Effector memory CD4-positive, alpha-beta T cell (primary cell): ENCODE measurements at regions not wholly inside any gene's neighbourhood (a gene's known extent, or its start where the extent isn't known, plus 50 kb on each side); places are given as distances from the start of the nearest gene placed in this dataset.

Experiments
- DNase-seq, 3 donors: peaks; one replicate each; pipeline ENCODE4 v3.0.0-alpha.2; 2020
- H3K27ac ChIP-seq: 2 replicates; pipeline ENCODE4 v1.7.0; 2013; ENCODE audit warnings: mild to moderate bottlenecking, low read length, moderate library complexity; ENCODE audit not compliant: insufficient read depth, poor library complexity, severe bottlenecking
- H3K27me3 ChIP-seq: replicated peaks from 2 replicates; pipeline ENCODE4 v1.7.0; 2013; ENCODE audit warnings: mild to moderate bottlenecking, low read length; ENCODE audit not compliant: insufficient read depth, control insufficient read depth, poor library complexity, severe bottlenecking
- H3K36me3 ChIP-seq: 2 replicates; pipeline ENCODE4 v1.7.0; 2013; ENCODE audit warnings: mild to moderate bottlenecking, low read length, moderate library complexity; ENCODE audit not compliant: control insufficient read depth, insufficient read depth
- H3K4me1 ChIP-seq: 2 replicates; pipeline ENCODE4 v1.7.0; 2013; ENCODE audit warnings: low read length, mild to moderate bottlenecking; ENCODE audit not compliant: control insufficient read depth, insufficient read depth, poor library complexity, severe bottlenecking
- H3K4me3 ChIP-seq: 2 replicates; pipeline ENCODE4 v1.7.0; 2013; ENCODE audit warnings: low read length, low read depth, mild to moderate bottlenecking; ENCODE audit not compliant: insufficient read depth, poor library complexity, severe bottlenecking
- H3K9me3 ChIP-seq: 2 replicates; pipeline ENCODE4 v1.7.0; 2013; ENCODE audit warnings: mild to moderate bottlenecking, low read length, moderate library complexity; ENCODE audit not compliant: control insufficient read depth

DNA sequence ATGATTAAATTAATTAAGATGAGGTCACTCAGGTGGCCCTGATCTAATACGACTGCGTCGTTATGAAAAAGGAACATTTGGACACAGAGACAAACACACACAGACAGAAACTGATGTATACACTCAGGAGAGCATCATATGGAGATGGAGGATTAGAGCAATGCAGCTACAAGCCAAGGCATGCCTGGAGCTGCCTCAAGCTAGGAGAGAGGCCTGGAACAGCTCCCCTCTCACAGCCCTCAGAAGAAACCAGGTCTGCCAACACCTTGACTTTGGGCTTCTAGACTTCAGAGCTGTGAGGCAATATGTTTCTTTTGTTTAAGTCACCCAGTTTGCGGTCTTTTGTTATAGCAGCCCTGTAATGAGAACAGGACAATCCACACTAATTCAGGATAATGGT is 318.9 kb downstream of the HS3ST3B1 start:
- no peak for DNase-seq
- no peaks in the 10 kb centered on the region for H3K36me3 ChIP-seq
- H3K4me3 ChIP-seq, result no peak overlapping the region
- H3K9me3 ChIP-seq, result no peaks in the 10 kb centered on the region
- H3K27ac ChIP-seq, result no peak overlapping the region
- no peaks in the 10 kb centered on the region for H3K4me1 ChIP-seq
- no peaks in the 10 kb centered on the region for H3K27me3 ChIP-seq

- H3K4me1 ChIP-seq, result no peaks in the 10 kb centered on the region
- no peaks in the 10 kb centered on the region for H3K9me3 ChIP-seq
- no peak for DNase-seq
- no peaks in the 10 kb centered on the region for H3K36me3 ChIP-seq
- H3K4me3 ChIP-seq, result no peak overlapping the region
- no peak overlapping the region for H3K27ac ChIP-seq
- no peaks in the 10 kb centered on the region for H3K27me3 ChIP-seq
These were observed 315.6 kb downstream of the HS3ST3B1 start for GRCh38 chr17:14616528-14616927.

DNA sequence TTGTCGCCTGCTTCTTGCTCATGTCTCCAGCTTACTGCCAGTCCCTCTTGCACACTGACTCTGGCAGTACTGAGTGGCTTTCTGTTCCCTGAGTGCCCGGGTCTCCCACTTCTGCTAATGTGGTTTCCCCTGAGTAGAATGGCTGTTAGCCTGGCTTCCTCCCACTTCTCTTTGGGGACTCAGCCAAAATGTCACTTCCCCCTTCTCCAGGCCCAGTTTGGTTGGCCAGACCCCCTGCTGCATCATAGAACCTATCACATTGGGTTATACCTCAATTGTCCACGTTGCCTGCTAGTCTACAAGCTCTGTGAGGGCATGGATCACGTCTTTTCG is 304.4 kb downstream of the HS3ST3B1 start:
- DNase-seq, result no peak
- Histone ChIP-seq H3K36me3 (no peaks in the 10 kb centered on the region), H3K4me1 (no peaks in the 10 kb centered on the region), H3K27ac (no peak overlapping the region), H3K27me3 (no peaks in the 10 kb centered on the region), H3K4me3 (no peak overlapping the region), H3K9me3 (no peaks in the 10 kb centered on the region)

- H3K36me3 ChIP-seq, result no peaks in the 10 kb centered on the region
- H3K9me3 ChIP-seq, result no peaks in the 10 kb centered on the region
- H3K27me3 ChIP-seq, result no peaks in the 10 kb centered on the region
- no peak for DNase-seq
- no peak overlapping the region for H3K27ac ChIP-seq
- H3K4me3 ChIP-seq, result no peak overlapping the region
- H3K4me1 ChIP-seq, result no peaks in the 10 kb centered on the region
These were observed 303.8 kb downstream of the HS3ST3B1 start for GRCh38 chr17:14604591-14605266.

DNA sequence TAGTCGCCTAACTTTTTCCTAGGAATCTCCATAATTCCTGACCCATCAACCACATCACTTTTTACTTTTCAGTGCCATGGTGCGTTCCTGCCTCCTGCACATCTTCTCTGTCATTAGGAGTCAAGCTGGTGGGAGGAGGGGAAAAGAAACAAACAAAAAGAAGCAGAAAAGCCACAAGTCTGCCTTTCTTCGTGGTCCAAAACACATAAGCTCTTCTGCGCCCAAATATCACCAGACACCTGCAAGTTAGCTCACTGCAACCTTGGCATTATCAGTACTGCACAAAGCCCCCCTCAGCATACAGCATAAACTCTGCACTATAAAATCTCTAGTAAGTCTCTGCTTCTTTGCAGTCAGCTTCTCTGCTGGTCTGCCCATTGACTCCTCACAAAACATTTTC is 295.3 kb downstream of the HS3ST3B1 start:
- no peaks in the 10 kb centered on the region for H3K36me3 ChIP-seq
- H3K4me1 ChIP-seq, result no peaks in the 10 kb centered on the region
- H3K27ac ChIP-seq, result no peak overlapping the region
- H3K27me3 ChIP-seq, result no peaks in the 10 kb centered on the region
- no peaks in the 10 kb centered on the region for H3K9me3 ChIP-seq
- no peak overlapping the region for H3K4me3 ChIP-seq
- DNase-seq, result no peak

DNA sequence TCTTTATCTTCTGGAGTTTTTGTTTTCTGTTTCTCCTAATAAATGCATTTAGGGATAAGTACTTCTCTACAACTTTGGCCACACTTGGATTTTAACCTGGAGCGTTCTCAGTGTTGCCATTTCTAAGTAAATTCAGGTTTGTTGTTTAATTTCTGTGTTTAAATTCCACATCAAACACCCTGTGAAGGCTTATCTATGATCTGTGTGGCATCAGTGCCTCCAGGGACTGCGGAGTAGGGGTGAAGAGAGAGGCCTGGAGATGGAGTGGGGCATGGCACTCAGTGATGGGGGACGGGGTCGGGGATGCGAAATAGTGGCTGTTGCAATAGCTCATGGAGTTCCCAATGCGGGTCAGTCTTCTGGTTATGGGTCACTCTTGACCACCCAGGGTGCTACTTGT is 294.8 kb downstream of the HS3ST3B1 start:
- Histone ChIP-seq H3K4me3 (no peak overlapping the region), H3K36me3 (no peaks in the 10 kb centered on the region), H3K27me3 (no peaks in the 10 kb centered on the region), H3K9me3 (no peaks in the 10 kb centered on the region), H3K4me1 (no peaks in the 10 kb centered on the region), H3K27ac (no peak overlapping the region)
- DNase-seq, result no peak

DNA sequence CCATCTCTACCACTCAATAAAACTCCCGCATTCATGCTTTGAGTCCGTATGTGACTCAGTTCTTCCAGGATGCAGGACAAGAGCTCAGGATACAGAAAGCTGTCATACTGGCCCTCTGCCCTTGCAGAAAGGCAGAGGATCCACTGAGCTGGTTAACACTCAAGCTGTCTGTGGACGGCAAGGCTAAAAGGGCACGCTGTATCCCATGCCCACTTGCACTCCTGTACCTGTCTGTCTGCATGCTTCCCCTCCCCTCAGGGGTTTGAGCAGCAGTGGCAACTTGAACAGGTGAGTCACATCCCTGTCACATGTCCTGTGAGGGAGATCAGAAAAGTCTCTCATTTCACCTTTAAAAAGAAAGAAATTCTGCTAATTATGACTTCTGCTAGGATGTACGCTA is 293.8 kb downstream of the HS3ST3B1 start:
- Histone ChIP-seq H3K27ac (no peak overlapping the region), H3K4me3 (no peak overlapping the region), H3K9me3 (no peaks in the 10 kb centered on the region), H3K27me3 (no peaks in the 10 kb centered on the region), H3K36me3 (no peaks in the 10 kb centered on the region), H3K4me1 (no peaks in the 10 kb centered on the region)
- DNase-seq, result no peak

GRCh38 chr17:14593956-14594355 is 293.1 kb downstream of the HS3ST3B1 start:
- no peak for DNase-seq
- no peak overlapping the region for H3K4me3 ChIP-seq
- H3K27me3 ChIP-seq, result no peaks in the 10 kb centered on the region

GRCh38 chr17:14590459-14591250 is 289.8 kb downstream of the HS3ST3B1 start:
- no peaks in the 10 kb centered on the region for H3K4me1 ChIP-seq
- no peaks in the 10 kb centered on the region for H3K9me3 ChIP-seq
- H3K27ac ChIP-seq, result no peak overlapping the region
- DNase-seq, result no peak
- H3K4me3 ChIP-seq, result no peak overlapping the region
- no peaks in the 10 kb centered on the region for H3K27me3 ChIP-seq
- H3K36me3 ChIP-seq, result no peaks in the 10 kb centered on the region

More at GRCh38 chr17:14593956-14594355, 293.1 kb downstream of the HS3ST3B1 start:
- no peaks in the 10 kb centered on the region for H3K9me3 ChIP-seq
- no peak overlapping the region for H3K27ac ChIP-seq
- no peaks in the 10 kb centered on the region for H3K36me3 ChIP-seq
- H3K4me1 ChIP-seq, result no peaks in the 10 kb centered on the region

- Histone ChIP-seq H3K4me1 (no peaks in the 10 kb centered on the region), H3K27ac (no peak overlapping the region), H3K9me3 (no peaks in the 10 kb centered on the region), H3K27me3 (no peaks in the 10 kb centered on the region), H3K36me3 (no peaks in the 10 kb centered on the region), H3K4me3 (no peak overlapping the region)
- DNase-seq, result no peak
These were observed 284.2 kb downstream of the HS3ST3B1 start for GRCh38 chr17:14585099-14585498.
